ENCODE measurements at regions not wholly inside any gene's neighbourhood (a gene's known extent, or its start where the extent isn't known, plus 50 kb on each side); places are given as distances from the start of the nearest gene placed in this dataset.

GRCh38 chr12:110998165-110998564 is 77.8 kb upstream of the MYL2 start:
- DNase-seq: no peak

- no peak for DNase-seq
Observed at GRCh38 chr12:110996415-110996814, 76.0 kb upstream of the MYL2 start.

- no peak for DNase-seq
Observed at GRCh38 chr12:110995615-110996014, 75.2 kb upstream of the MYL2 start.

- no peak for DNase-seq
Observed at GRCh38 chr12:110995016-110995415, 74.6 kb upstream of the MYL2 start.

- DNase-seq: no peak
Observed at GRCh38 chr12:110993434-110993833, 73.1 kb upstream of the MYL2 start.

GRCh38 chr12:110992909-110993308 is 72.5 kb upstream of the MYL2 start:
- no peak for DNase-seq

- no peak for DNase-seq
Observed at GRCh38 chr12:110983811-110984210, 63.4 kb upstream of the MYL2 start.

- no peak for DNase-seq
Observed at GRCh38 chr12:110972866-110973265, 52.5 kb upstream of the MYL2 start.

GRCh38 chr12:110971936-110972335 is 51.6 kb upstream of the MYL2 start:
- DNase-seq: no peak

GRCh38 chr12:110971189-110971920 is 51.0 kb upstream of the MYL2 start:
- no peak for DNase-seq

Data from dermis blood vessel endothelial cell (primary cell).